ENCODE measurements at regions not wholly inside any gene's neighbourhood (a gene's known extent, or its start where the extent isn't known, plus 50 kb on each side); places are given as distances from the start of the nearest gene placed in this dataset.

- H3K27me3 ChIP-seq (ENCODE audit: control insufficient read depth, insufficient read depth, low read length) = no peaks in the 10 kb centered on the region
- H2BK120ac ChIP-seq (ENCODE audit: low read depth, low read length) = no peak overlapping the region
- H3K18ac ChIP-seq (ENCODE audit: low read depth, low read length) = no peak overlapping the region
- no peak for DNase-seq
- H3K56ac ChIP-seq (ENCODE audit: extremely low read depth, insufficient read depth, low read length) = no peak overlapping the region
- WGBS, 2 experiments (ENCODE audit: extremely low coverage in 2 of 2, insufficient read length in 1 of 2) = 83% methylated on average over 1 of the region's 3 CpGs; no CpG with 5 or more reads in 1 of the 2 experiments
- intact Hi-C loops (cut with micrococcal nuclease) = no loop called here
- H4K8ac ChIP-seq (ENCODE audit: low read depth in 2 of 2, low read length in 2 of 2) = no peak overlapping the region
- H3K36me3 ChIP-seq (ENCODE audit: control insufficient read depth, insufficient read depth, low read length) = no peaks in the 10 kb centered on the region
- in situ Hi-C loops (cut with MboI; ENCODE audit: low sequenced_read_pairs) = no loop called here
- no peak overlapping the region for H2BK15ac ChIP-seq (ENCODE audit: low read depth, low read length)
- BruUV-seq (replicated peaks) = no TSS peak
- dilution Hi-C loops (cut with HindIII; ENCODE audit: low sequenced_read_pairs, unreplicated experiment) = no loop called here
- H3K4me3 ChIP-seq (ENCODE audit: insufficient read depth, low read depth, low read length) = no peak overlapping the region
- no peak overlapping the region for H4K91ac ChIP-seq (ENCODE audit: insufficient read depth, low read depth, low read length)
- no peak overlapping the region for H3K4ac ChIP-seq (ENCODE audit: low read depth, low read length)
- no peak overlapping the region for H4K5ac ChIP-seq (ENCODE audit: low read depth, low read length)
- H3K79me1 ChIP-seq (ENCODE audit: low read depth in 1 of 2, low read length in 2 of 2) = no peaks in the 10 kb centered on the region
- no peak overlapping the region for H2AK5ac ChIP-seq (ENCODE audit: low read depth, low read length)
- H3K9me3 ChIP-seq (ENCODE audit: control insufficient read depth, insufficient read depth, low read length) = no peaks in the 10 kb centered on the region
- no peak for TF ChIP-seq MAZ (IDR thresholded peaks at IDR 0.05; ENCODE audit: borderline replicate concordance, low read depth, low read length)
- TF ChIP-seq NFE2L2 (IDR thresholded peaks at IDR 0.05; ENCODE audit: low read depth, low read length) = no peak
- TF ChIP-seq MXI1 (IDR thresholded peaks at IDR 0.05; ENCODE audit: borderline replicate concordance, low read depth, low read length) = no peak
- TF ChIP-seq MAFK (IDR thresholded peaks at IDR 0.05; ENCODE audit: low read depth, low read length) = no peak
- no peak for TF ChIP-seq BHLHE40 (IDR thresholded peaks at IDR 0.05; ENCODE audit: low read depth, low read length)
- TF ChIP-seq FOS (IDR thresholded peaks at IDR 0.05; ENCODE audit: low read depth, low read length) = no peak
- TF ChIP-seq, protein P1, sequence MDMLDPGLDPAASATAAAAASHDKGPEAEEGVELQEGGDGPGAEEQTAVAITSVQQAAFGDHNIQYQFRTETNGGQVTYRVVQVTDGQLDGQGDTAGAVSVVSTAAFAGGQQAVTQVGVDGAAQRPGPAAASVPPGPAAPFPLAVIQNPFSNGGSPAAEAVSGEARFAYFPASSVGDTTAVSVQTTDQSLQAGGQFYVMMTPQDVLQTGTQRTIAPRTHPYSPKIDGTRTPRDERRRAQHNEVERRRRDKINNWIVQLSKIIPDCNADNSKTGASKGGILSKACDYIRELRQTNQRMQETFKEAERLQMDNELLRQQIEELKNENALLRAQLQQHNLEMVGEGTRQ (IDR thresholded peaks at IDR 0.05; ENCODE audit: low read depth, low read length) = no peak
- no peak for TF ChIP-seq RFX5 (IDR thresholded peaks at IDR 0.05; ENCODE audit: low read depth, low read length)
- no peak for TF ChIP-seq CEBPB (IDR thresholded peaks at IDR 0.05; ENCODE audit: low read depth, low read length)
- no peak for TF ChIP-seq SMC3 (IDR thresholded peaks at IDR 0.05; ENCODE audit: low read depth, low read length)
- no peak for TF ChIP-seq POLR2A (IDR thresholded peaks at IDR 0.05; ENCODE audit: low read depth, low read length)
- no peak for TF ChIP-seq RCOR1 (IDR thresholded peaks at IDR 0.05; ENCODE audit: insufficient replicate concordance, low read length)
- TF ChIP-seq, protein P2, sequence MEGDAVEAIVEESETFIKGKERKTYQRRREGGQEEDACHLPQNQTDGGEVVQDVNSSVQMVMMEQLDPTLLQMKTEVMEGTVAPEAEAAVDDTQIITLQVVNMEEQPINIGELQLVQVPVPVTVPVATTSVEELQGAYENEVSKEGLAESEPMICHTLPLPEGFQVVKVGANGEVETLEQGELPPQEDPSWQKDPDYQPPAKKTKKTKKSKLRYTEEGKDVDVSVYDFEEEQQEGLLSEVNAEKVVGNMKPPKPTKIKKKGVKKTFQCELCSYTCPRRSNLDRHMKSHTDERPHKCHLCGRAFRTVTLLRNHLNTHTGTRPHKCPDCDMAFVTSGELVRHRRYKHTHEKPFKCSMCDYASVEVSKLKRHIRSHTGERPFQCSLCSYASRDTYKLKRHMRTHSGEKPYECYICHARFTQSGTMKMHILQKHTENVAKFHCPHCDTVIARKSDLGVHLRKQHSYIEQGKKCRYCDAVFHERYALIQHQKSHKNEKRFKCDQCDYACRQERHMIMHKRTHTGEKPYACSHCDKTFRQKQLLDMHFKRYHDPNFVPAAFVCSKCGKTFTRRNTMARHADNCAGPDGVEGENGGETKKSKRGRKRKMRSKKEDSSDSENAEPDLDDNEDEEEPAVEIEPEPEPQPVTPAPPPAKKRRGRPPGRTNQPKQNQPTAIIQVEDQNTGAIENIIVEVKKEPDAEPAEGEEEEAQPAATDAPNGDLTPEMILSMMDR (conservative IDR thresholded peaks at IDR 0.05; ENCODE audit: low read depth, low read length) = no peak
- TF ChIP-seq RAD21 (IDR thresholded peaks at IDR 0.05; ENCODE audit: low read length) = no peak
- no peak for TF ChIP-seq ELK1 (IDR thresholded peaks at IDR 0.05; ENCODE audit: borderline replicate concordance, low read depth, low read length)
- no peak overlapping the region for H2BK20ac ChIP-seq (ENCODE audit: low read depth, low read length)
- H3K4me1 ChIP-seq (ENCODE audit: control insufficient read depth, insufficient read depth, low read length) = no peaks in the 10 kb centered on the region
- H3K14ac ChIP-seq (replicated peaks; ENCODE audit: low read depth, low read length) = no peak overlapping the region
- no peak for ATAC-seq (ENCODE audit: low read depth)
- H3K23ac ChIP-seq (ENCODE audit: low read depth, low read length) = no peak overlapping the region
- POLR2A ChIA-PET (ENCODE audit: unreplicated experiment) = no interaction called here
- peak overlapping the region; percentile 47 for H2AFZ ChIP-seq (replicated peaks; ENCODE audit: low read length, poor library complexity)
- no peak overlapping the region for H3K27ac ChIP-seq (ENCODE audit: insufficient read depth, low read length)
- H4K20me1 ChIP-seq (ENCODE audit: insufficient read depth, low read length) = no peaks in the 10 kb centered on the region
- no peak overlapping the region for H3K9ac ChIP-seq (ENCODE audit: low read depth, low read length)
- CTCF ChIA-PET = no interaction called here
- no peaks in the 10 kb centered on the region for H3K9me1 ChIP-seq (ENCODE audit: insufficient read depth, low read length)
- no peak overlapping the region for H2BK5ac ChIP-seq (ENCODE audit: low read depth, low read length, poor library complexity, severe bottlenecking)
- H2AK9ac ChIP-seq (replicated peaks; ENCODE audit: low read depth, low read length, poor library complexity) = no peak overlapping the region
- no peak overlapping the region for H3K4me2 ChIP-seq (ENCODE audit: low read depth, low read length)
These were observed 1891.6 kb upstream of the PCDH20 start for GRCh38 chr13:63307228-63307627.
